T1000 (cell line): ENCODE measurements at regions not wholly inside any gene's neighbourhood (a gene's known extent, or its start where the extent isn't known, plus 50 kb on each side); places are given as distances from the start of the nearest gene placed in this dataset.
"Not testable (repeated sequence)": the region's sequence is repeated elsewhere in the genome, so short reads cannot be mapped to it uniquely, and the experiment has no call there.

Source experiments
- DNase-seq: peaks from one replicate; lab custom pipeline; 2025; ENCODE audit warnings: mixed read lengths; lab: John Stamatoyannopoulos, UW

GRCh38 chr17:13787636-13788035 is 185.9 kb upstream of the HS3ST3A1 start:
- no peak for DNase-seq

- DNase-seq: no peak
These were observed 186.7 kb upstream of the HS3ST3A1 start for GRCh38 chr17:13788385-13788784.

GRCh38 chr17:13792314-13792713 is 190.6 kb upstream of the HS3ST3A1 start:
- DNase-seq: no peak

GRCh38 chr17:13793951-13794350 is 192.2 kb upstream of the HS3ST3A1 start:
- no peak for DNase-seq

- DNase-seq: no peak
These were observed 196.1 kb upstream of the HS3ST3A1 start for GRCh38 chr17:13797863-13798262.

GRCh38 chr17:13806092-13806491 is 204.4 kb upstream of the HS3ST3A1 start:
- DNase-seq: no peak

GRCh38 chr17:13807103-13807502 is 205.4 kb upstream of the HS3ST3A1 start:
- DNase-seq: no peak

GRCh38 chr17:13812350-13812749 is 210.6 kb upstream of the HS3ST3A1 start:
- DNase-seq: no peak

GRCh38 chr17:13813347-13814240 is 211.9 kb upstream of the HS3ST3A1 start:
- DNase-seq: no peak

GRCh38 chr17:13822700-13823099 is 221.0 kb upstream of the HS3ST3A1 start:
- DNase-seq: no peak

GRCh38 chr17:13825526-13826040 is 223.9 kb upstream of the HS3ST3A1 start:
- DNase-seq: no peak

GRCh38 chr17:13827118-13827517 is 225.4 kb upstream of the HS3ST3A1 start:
- DNase-seq: no peak

GRCh38 chr17:13833921-13834320 is 232.2 kb upstream of the HS3ST3A1 start:
- DNase-seq: no peak

GRCh38 chr17:13835151-13835550 is 233.4 kb upstream of the HS3ST3A1 start:
- no peak for DNase-seq

- DNase-seq: no peak
These were observed 231.9 kb upstream of the COX10 start for GRCh38 chr17:13837417-13837816.

GRCh38 chr17:13840254-13840653 is 229.1 kb upstream of the COX10 start:
- DNase-seq: no peak

GRCh38 chr17:13843862-13844635 is 225.3 kb upstream of the COX10 start:
- no peak for DNase-seq

- no peak for DNase-seq
These were observed 217.4 kb upstream of the COX10 start for GRCh38 chr17:13851889-13852288.

- DNase-seq: not testable (repeated sequence)
These were observed 213.6 kb upstream of the COX10 start for GRCh38 chr17:13855730-13856129.

- no peak for DNase-seq
These were observed 207.0 kb upstream of the COX10 start for GRCh38 chr17:13862346-13862745.

- DNase-seq: no peak
These were observed 205.9 kb upstream of the COX10 start for GRCh38 chr17:13863436-13863835.

GRCh38 chr17:13864521-13864920 is 204.8 kb upstream of the COX10 start:
- DNase-seq: no peak

- no peak for DNase-seq
These were observed 203.7 kb upstream of the COX10 start for GRCh38 chr17:13865650-13866049.
